ENCODE measurements at regions not wholly inside any gene's neighbourhood (a gene's known extent, or its start where the extent isn't known, plus 50 kb on each side); places are given as distances from the start of the nearest gene placed in this dataset.

DNA sequence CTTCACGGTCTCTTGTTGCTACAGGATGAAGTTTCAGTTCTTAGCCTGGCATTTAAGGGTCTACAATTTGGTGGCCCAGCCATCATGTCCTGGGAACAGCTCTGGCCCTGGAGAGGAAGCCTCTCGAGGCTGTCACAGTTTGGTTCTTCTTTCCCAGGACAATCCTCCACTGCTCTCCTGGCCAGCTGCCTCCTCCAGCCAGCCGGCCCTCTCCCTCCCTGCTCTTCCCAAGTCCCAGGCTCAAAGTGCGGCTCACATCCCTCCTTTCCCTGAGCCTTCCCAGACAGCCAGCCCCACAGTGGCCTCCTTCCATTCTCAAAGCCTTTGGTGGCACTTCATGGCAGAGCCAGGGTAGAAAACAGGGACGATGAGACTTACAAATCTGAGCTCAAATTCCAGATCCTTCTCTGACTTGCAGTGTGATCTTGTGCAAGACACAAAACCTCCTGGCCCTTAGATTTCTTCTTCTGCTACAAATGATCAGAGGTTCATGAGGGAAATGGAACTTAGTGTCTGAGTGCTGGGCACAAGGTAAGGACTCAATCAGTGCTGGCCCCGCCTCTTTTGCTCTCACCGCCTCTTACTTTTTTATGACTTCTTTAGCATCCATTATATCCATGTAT, 223.8 kb upstream of the ECI2 start:
- no peak overlapping the region; the same call in 2 of the 3 replicates for H3K27ac ChIP-seq (ENCODE audit: extremely low read depth, low read depth, low read length)
- peaks cover 6 to 9% of the 10 kb centered on the region in 2 experiments for H3K4me1 ChIP-seq (replicated peaks in 1 of 2; ENCODE audit: control insufficient read depth in 2 of 2, insufficient read depth in 2 of 2, low read length in 2 of 2)
- H4K20me1 ChIP-seq (replicated peaks; ENCODE audit: control insufficient read depth, insufficient read depth, low read length): 0 out of 2 replicates have a peak, but pooled peaks cover 4% of the 10 kb centered on the region
- H3K36me3 ChIP-seq (ENCODE audit: control insufficient read depth, insufficient read depth, low read length): no peaks in the 10 kb centered on the region
- no peak overlapping the region for H3K9ac ChIP-seq (ENCODE audit: insufficient read depth in 1 of 2, low read depth in 2 of 2, low read length in 2 of 2)
- no peak overlapping the region for H3K4me3 ChIP-seq
- H3K4me2 ChIP-seq (ENCODE audit: insufficient read depth, low read length): peak overlapping the region; percentile 32; the same call in 1 of the 2 replicates
- CTCF ChIA-PET (ENCODE audit: low intra/inter-chr PET ratio): no interaction called here
- H3K9me3 ChIP-seq (replicated peaks; ENCODE audit: control insufficient read depth, insufficient read depth, low read depth, low read length): no peaks in the 10 kb centered on the region
- peaks cover 22 to 28% of the 10 kb centered on the region in 2 experiments for H3K27me3 ChIP-seq (ENCODE audit: control insufficient read depth in 2 of 2, insufficient read depth in 2 of 2, low read length in 2 of 2)
- WGBS (ENCODE audit: insufficient coverage, low coverage, missing lambda C conversion rate): 23% methylated on average over 7 of the region's 7 CpGs
- in situ Hi-C loops (cut with MboI) (no loop called here), intact Hi-C loops (cut with micrococcal nuclease) (no loop called here)
- BruUV-seq (replicated peaks): no TSS peak
- no peak for DNase-seq (ENCODE audit: extremely low read depth in 1 of 4, low spot score in 3 of 4)
- no peak for FAIRE-seq
- H3K9me1 ChIP-seq (ENCODE audit: control insufficient read depth, insufficient read depth, low read length): no peaks in the 10 kb centered on the region
- TF ChIP-seq ZNF766 (CRISPR knock-in tag; conservative IDR thresholded peaks at IDR 0.05) (0 out of 2 replicates have a peak, but pooled peaks have one; percentile 2), RBM22 (IDR thresholded peaks at IDR 0.05; ENCODE audit: low read depth, low read length, poor library complexity, severe bottlenecking) (no peak), ZBTB11 (CRISPR knock-in tag; IDR thresholded peaks at IDR 0.05) (0 out of 6 replicates have a peak, but pooled peaks of 1 of the 3 experiments have one; percentile 17), PURB (CRISPR knock-in tag; IDR thresholded peaks at IDR 0.05; ENCODE audit: low read depth) (no peak), GTF2E2 (tag; IDR thresholded peaks at IDR 0.05) (no peak), ETV5 (CRISPR knock-in tag; IDR thresholded peaks at IDR 0.05; ENCODE audit: low read depth) (peak; percentile 32; the same call in 1 of the 2 replicates), CBX1 (IDR thresholded peaks at IDR 0.05; ENCODE audit: low read depth) (no peak), ZNF551 (CRISPR knock-in tag; IDR thresholded peaks at IDR 0.05) (no peak), CBX8 (IDR thresholded peaks at IDR 0.05; ENCODE audit: borderline replicate concordance, extremely low read depth, low read depth, low read length, poor library complexity, severe bottlenecking) (no peak), ZNF75A (CRISPR knock-in tag; IDR thresholded peaks at IDR 0.05) (no peak), NBN (IDR thresholded peaks at IDR 0.05; ENCODE audit: low read depth) (no peak), SMAD4 (CRISPR knock-in tag; conservative IDR thresholded peaks at IDR 0.05) (no peak), NFXL1 (CRISPR knock-in tag; IDR thresholded peaks at IDR 0.05) (no peak)
- TF ChIP-seq, protein P1, sequence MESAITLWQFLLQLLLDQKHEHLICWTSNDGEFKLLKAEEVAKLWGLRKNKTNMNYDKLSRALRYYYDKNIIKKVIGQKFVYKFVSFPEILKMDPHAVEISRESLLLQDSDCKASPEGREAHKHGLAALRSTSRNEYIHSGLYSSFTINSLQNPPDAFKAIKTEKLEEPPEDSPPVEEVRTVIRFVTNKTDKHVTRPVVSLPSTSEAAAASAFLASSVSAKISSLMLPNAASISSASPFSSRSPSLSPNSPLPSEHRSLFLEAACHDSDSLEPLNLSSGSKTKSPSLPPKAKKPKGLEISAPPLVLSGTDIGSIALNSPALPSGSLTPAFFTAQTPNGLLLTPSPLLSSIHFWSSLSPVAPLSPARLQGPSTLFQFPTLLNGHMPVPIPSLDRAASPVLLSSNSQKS (CRISPR knock-in tag; IDR thresholded peaks at IDR 0.05): no peak
- TF ChIP-seq, protein P2, sequence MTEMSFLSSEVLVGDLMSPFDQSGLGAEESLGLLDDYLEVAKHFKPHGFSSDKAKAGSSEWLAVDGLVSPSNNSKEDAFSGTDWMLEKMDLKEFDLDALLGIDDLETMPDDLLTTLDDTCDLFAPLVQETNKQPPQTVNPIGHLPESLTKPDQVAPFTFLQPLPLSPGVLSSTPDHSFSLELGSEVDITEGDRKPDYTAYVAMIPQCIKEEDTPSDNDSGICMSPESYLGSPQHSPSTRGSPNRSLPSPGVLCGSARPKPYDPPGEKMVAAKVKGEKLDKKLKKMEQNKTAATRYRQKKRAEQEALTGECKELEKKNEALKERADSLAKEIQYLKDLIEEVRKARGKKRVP (CRISPR knock-in tag; IDR thresholded peaks at IDR 0.05): no peak
- POLR2A ChIA-PET: no interaction called here
- ATAC-seq: no peak
- no peak overlapping the region for H2AFZ ChIP-seq (ENCODE audit: low read depth, low read length)
- no peaks in the 10 kb centered on the region for H3K79me2 ChIP-seq (ENCODE audit: control insufficient read depth, insufficient read depth, low read length)

All from K562 (cell line).